ENCODE measurements at regions not wholly inside any gene's neighbourhood (a gene's known extent, or its start where the extent isn't known, plus 50 kb on each side); places are given as distances from the start of the nearest gene placed in this dataset.

DNA sequence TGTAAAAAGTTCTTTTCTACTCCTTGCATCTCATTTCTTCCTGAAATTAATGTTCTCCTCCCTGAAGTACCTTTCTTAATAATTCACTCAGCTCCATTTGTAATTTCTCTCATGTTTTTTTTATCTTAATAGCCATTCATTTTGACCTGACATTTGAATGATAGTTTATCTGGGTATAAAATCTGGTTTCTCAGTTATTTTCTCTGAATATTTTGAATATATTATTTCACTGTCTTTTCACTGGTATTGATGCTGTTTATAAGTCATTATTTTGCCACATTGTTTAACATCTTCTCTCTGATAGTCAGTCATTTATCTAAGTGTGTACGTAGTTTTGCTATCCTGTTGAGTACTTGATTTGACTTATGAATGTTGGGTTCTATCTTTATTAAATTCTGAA lies 68.8 kb upstream of the ARHGAP18 start:
- DNase-seq = no peak

DNA sequence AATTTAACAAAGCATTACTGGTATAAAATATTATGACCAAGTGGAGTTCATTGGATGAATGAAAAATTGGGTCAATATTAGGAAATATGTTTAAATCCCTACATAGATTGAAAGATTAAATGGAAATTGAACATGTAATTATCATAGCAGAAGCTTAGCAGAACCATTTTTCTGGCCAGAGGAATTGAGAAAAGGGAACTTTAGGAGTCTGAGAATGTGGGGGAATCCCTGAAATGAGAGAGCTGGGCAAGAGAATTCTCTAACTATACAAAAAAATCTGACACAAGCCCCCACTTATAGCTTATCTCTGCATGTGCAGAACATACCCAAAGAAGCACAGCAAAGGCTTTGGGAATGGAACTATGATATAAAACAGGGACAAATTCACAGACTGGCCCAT lies 67.4 kb upstream of the ARHGAP18 start:
- no peak for DNase-seq

DNA sequence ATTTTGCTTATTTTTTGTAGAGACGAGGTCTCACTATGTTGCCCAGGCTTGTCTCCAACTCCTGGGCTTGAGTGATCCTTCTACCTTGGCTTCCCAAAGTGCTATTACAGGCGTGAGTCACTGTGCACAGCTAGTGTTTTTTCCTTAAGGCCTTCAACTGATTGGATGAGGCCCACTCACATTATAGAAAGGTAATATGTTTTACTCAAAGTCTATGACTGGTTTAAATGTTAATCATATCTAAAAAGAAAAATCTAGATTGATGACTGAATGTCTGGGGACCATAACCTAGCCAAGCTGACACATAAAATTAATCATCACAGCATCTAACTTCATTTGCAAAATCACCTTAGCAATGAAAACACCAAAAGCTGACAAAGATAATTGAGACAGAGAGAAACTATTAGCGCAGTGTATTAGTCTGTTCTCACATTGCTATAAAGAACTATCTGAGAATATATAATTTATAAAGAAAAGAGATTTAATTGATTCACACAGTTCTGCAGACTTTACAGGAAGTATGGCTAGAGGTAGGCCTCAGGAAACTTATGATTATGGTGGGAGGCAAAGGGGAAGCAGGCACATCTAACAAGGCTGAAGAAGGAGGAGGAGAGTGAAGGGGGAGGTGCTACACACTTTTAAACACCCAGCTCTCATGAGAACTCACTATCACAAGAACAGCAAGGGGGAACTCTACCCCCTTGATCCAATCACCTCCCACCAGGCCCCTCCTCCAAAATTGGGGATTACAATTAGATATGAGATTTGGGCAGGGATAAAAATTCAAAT lies 66.8 kb upstream of the ARHGAP18 start:
- DNase-seq = no peak

DNA sequence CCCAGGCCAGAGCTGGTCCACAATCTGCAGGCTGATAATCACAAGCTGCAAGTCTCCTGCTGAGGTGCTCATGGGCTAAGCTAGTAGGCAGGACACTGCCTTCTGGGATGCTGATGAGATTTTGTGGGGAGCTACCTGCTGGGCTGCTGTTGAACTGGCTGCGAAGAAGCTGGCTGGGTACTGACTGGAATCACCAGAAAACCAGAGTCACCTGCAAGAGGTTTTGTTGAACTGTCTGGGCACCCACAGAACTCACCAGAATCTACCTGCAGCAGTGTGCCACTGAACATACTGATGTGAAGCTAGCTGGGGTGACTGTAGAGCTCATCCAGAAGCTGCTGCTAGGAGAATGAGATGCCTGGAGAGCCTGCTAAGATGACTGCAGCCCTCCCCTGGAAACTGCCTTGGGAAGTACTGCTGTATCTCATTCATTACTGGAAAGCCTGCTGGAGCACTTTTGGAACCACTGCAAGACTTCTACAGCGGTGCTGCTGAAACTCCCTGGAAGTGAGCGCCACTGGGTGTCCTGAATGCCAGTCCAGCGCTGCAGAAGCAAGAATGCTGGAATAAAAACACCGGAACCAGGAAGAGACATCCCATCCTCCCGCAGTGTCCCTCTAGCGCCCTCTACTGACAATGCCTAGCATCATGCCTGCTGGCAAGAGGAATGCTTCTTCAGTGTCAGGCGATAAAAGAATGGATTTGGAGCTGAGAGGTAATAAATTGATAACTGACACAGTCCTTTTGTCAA lies 64.9 kb upstream of the ARHGAP18 start:
- DNase-seq = peak; percentile 33

DNA sequence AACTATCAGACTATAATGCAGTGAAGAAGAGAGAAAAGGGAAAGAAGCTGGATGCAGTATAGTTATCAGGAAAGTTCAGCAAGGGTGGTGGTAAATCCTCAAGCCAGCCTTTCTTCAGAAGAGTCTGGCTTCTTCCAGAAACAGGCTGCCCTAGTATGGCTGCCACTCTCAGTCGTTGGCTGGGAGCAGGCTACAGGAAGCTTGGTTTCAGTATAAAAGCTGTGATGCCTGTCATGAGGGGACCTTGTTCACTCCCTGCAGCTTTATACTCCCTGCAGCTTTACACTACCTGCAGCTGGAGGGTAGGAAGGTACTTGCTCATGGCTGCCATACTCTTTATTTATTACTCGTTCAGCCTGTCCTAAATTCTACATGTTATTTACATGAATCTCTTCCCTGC lies 63.3 kb upstream of the ARHGAP18 start:
- DNase-seq = no peak

DNA sequence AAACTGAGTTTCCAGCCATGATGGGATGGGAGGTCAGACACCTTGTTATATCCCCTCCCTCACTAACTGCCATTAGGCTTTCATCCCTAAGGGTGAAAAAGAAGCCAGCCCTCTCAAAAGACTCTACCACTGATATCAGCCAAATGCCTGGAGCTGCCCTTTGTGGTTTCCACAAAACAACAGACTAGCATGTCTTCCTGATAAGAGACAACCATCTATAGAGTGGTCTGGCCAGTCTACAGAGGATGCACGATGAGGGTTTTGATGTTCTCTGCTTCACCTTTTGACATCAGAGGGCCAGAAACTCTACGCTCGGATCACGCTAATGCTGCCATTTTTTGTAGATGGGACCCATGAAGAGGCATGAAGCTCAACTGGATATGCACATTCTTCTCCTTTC lies 61.7 kb upstream of the ARHGAP18 start:
- no peak for DNase-seq

DNA sequence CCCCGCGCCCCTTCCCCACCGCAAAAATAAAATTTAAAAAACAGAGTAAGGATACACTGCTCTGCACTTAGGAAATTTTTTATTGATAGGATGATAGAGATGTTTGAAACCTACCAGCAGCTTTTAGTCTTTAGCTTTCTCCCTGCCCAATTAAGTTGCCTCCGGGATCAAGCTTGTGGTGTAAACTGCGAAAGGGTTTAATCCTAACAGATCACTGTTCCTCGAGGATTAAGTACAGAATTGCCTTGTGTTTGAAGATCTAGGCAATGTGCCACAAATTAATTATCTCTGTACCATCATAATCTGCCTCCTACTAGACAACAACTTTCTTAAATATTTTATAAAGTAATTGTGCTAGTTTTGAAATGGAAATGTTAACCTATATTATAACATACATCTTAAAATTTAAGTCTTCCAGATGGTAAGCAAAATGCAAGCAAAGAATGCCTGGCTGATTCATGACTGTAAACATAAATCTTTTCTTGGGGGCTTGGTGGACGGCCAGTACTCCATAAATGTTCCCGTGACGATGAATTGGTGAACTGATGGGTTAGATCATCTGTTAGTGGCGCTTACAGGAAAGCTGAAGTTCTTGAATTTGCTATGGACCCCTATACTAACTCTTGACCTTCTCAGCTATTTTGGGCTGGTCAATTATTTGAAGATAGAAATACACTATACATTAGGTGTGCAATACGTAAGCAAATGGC lies 58.0 kb upstream of the ARHGAP18 start:
- no peak for DNase-seq

DNA sequence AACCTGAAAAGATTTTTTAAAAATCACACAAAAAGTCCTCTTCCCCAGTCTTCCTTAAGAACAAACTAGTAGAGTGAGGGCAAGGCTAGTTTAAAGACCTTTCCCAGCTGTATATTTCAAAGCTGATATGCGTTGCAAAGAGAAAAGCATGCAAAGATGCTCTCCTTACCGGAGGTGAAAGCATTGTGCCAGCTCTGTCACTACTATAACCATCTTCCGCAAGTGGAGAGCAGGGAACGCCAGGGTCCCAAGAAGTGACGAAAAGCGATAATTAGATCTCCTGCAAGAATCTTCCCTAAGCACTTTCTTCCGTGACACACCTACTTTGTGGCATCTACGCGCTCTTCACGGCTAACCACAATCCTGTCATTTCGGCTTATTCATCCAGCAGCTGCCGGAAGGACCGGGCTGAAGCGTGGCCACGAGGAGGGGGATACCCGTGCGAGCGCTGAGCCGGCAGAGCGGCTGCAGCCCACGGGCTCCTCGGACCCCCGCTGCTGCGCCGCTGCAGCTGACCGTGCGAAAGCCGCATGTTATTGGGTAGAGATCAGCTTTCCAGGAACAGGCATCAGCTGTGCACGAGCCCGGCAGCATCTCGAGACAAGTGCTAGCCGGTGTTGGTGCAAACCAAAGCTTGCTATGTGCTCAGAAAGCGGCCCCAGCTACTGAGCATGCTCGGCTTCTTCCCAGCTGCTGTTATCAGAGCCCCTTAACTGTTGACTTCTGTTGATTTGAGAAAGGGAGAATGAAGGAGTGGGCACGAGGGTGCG lies 57.2 kb upstream of the ARHGAP18 start:
- DNase-seq = no peak

DNA sequence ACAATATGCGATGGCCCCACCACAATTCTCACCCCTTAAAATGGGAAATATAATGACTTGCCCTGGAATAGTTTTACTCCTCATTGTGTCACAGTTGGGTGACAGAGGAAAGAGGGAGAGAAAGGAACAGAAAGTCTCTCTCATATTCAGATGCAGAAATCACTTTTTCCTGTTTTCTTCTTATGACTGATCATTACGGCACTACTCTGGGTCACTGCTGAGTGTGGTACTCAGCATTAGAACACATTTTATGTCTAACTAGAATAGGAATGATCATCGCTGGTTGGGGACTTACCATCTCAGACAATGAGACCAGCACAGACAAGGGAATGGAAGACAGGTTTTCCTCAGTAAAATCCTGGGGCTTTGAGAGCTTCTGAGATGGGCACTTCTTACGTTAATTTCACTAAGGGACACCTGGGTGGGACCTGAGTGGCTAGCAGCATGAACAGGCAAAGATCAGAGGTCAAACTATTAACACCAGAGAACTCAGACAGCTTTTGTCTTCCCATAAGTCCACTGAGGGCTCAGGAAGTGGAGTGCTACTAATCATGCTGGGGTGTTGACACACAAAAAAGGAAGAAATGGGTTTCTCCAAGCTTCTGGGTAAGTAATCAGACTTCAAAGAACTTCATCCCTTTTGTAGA lies 54.9 kb upstream of the ARHGAP18 start:
- DNase-seq = no peak

DNA sequence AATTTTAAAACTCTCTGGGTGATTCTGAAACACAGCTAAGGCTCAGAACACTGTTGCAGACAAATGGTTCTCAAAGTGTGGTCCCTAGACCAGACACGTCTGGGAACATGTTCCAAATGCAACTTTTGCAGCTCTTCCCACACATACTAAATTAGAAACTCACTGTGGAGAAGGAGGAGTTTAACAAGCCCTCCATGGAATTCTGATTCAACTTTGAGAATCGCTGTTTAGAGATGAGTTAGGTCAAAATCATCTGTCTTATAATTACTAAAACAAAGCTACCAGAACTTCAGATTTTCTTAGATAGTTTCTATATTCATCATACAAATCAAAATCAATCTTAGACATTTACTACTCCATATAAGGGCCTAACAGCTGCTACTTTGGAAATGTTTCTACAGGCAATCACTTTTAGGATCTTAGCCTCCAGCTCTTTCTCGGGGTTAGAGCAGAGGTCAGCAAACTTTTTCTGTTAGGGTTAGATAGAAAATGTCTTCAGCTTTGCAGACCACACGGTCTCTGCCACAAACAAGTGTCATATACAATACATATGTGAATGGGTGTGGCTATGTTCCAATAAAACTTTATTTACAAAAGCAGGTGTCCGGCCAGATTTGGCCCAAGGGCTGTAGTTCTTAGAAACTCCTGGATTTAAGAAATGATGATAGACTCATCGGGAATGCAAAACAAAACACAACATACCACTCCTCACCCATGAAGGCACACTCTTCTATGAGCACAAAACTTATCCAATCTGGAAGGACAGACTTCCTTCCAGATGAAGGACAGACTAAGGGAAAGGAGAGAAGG lies 50.0 kb upstream of the ARHGAP18 start:
- DNase-seq = no peak
